ENCODE measurements at regions not wholly inside any gene's neighbourhood (a gene's known extent, or its start where the extent isn't known, plus 50 kb on each side); places are given as distances from the start of the nearest gene placed in this dataset.

DNA sequence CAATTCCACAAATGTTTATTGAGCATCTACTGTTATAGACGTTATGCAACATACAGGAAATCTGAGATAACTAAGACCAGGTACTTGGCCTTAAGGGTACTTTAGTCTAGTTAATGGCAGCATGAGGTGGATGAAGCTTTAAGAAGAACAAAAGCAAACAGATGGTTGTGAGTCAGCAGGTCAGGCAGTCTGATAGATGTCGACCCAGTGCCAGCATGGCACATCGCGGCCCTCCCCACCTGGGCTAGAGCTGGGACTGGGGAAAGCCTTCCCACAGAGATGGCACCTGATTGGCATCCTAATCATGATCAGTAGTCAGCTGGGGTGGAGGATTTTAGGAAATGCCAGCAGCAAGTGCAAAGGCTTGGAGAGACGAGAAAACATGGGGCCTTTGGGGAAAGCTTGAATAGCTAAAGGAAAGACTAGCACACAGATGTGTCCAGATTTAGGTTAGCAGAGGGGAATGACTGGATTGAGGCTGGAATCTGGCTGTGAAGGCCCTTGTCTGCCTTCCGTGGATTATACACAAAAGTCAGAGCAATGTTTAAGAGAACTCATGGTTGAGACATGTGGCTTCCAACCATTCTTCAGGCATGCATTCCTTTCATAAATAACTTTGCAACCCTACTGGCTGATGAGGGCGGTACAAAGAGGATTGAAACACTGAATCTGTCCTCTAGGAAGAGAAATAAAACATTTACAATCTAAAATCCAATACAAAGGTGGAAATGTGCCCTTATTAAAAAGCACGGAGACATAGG lies 395.4 kb upstream of the WWC1 start:
- no peak for TF ChIP-seq CTCF (IDR thresholded peaks at IDR 0.05)
- no peak for TF ChIP-seq POLR2A (IDR thresholded peaks at IDR 0.05)
